MCF 10A (cell line): ENCODE measurements at regions not wholly inside any gene's neighbourhood (a gene's known extent, or its start where the extent isn't known, plus 50 kb on each side); places are given as distances from the start of the nearest gene placed in this dataset.

Experiments used
- BruUV-seq: library from RNA; stranded (reverse); fragments of 400-500 nt; replicated peaks from 2 replicates; lab custom pipeline; 2021; lab: Mats Ljungman, UMichigan
- CTCF ChIA-PET: fragments of 300-600 bp; sonication (Branson Sonifier 250); formaldehyde crosslinking; extraction: SDS; loops from one replicate; lab custom pipeline; 2021; ENCODE audit warnings: antibody characterized with exemption, inconsistent platforms; lab: Yijun Ruan, JAX
- POLR2A ChIA-PET: fragments of 300-600, 350-650 bp; sonication (Branson Sonifier 250); formaldehyde crosslinking; extraction: SDS; loops from one replicate; lab custom pipeline; 2020; ENCODE audit warnings: antibody characterized with exemption, inconsistent platforms; lab: Yijun Ruan, JAX
- DNase-seq: peaks from one replicate; pipeline ENCODE4 v3.0.0-alpha.2; 2018; ENCODE audit not compliant: unreplicated experiment
- H3K27ac Mint-ChIP-seq: one replicate; pipeline ENCODE4 v1.8.0; 2022; ENCODE audit warnings: mild to moderate bottlenecking, low read depth, mixed read lengths; ENCODE audit not compliant: unreplicated experiment
- H3K27me3 Mint-ChIP-seq: one replicate; pipeline ENCODE4 v1.8.0; 2022; ENCODE audit warnings: mixed read lengths; ENCODE audit not compliant: insufficient read depth, unreplicated experiment
- H3K36me3 Mint-ChIP-seq: one replicate; pipeline ENCODE4 v1.8.0; 2022; ENCODE audit warnings: mild to moderate bottlenecking, moderate library complexity, mixed read lengths; ENCODE audit not compliant: insufficient read depth, unreplicated experiment
- H3K4me1 Mint-ChIP-seq: one replicate; pipeline ENCODE4 v1.8.0; 2022; ENCODE audit warnings: mixed read lengths; ENCODE audit not compliant: insufficient read depth, unreplicated experiment
- H3K4me3 Mint-ChIP-seq: one replicate; pipeline ENCODE4 v1.8.0; 2022; ENCODE audit warnings: mild to moderate bottlenecking, moderate library complexity, mixed read lengths; ENCODE audit not compliant: unreplicated experiment
- H3K9me3 Mint-ChIP-seq: one replicate; pipeline ENCODE4 v1.8.0; 2022; ENCODE audit warnings: mixed read lengths; ENCODE audit not compliant: unreplicated experiment
- CTCF ChIP-seq: fragments of 200-600 bp; IDR thresholded peaks from one replicate; pipeline ENCODE4 v1.8.0; 2022; ENCODE audit warnings: antibody characterized with exemption, mild to moderate bottlenecking; ENCODE audit not compliant: unreplicated experiment
- intact Hi-C: fragments of 100-400 bp; cut with micrococcal nuclease; formaldehyde crosslinking; loops from 2 replicates; pipeline ENCODE4 v1.14.1; 2022

- Mint-ChIP-seq H3K36me3 (no peaks in the 10 kb centered on the region), H3K9me3 (no peaks in the 10 kb centered on the region), H3K4me1 (no peaks in the 10 kb centered on the region), H3K27ac (no peak overlapping the region), H3K4me3 (no peak overlapping the region), H3K27me3 (no peaks in the 10 kb centered on the region)
- BruUV-seq: no TSS peak
- intact Hi-C loops: no loop called here
- POLR2A ChIA-PET: no interaction called here
- no peak for TF ChIP-seq CTCF
- CTCF ChIA-PET: interaction anchor here (0.7 to 1.1 kb wide), 2 partner anchors 9 to 97 kb away, joined by 3 to 4 read pairs; no protein-coding TSS in a partner anchor
- peak; percentile 60 for DNase-seq
Measured at GRCh38 chr4:189046642-189047041, 894.0 kb upstream of the FRG1 start.

- H3K9me3 Mint-ChIP-seq: no peaks in the 10 kb centered on the region
- no peaks in the 10 kb centered on the region for H3K4me1 Mint-ChIP-seq
- no peak overlapping the region for H3K27ac Mint-ChIP-seq
- H3K36me3 Mint-ChIP-seq: no peaks in the 10 kb centered on the region
- no peak overlapping the region for H3K4me3 Mint-ChIP-seq
- TF ChIP-seq CTCF: no peak
- intact Hi-C loops: no loop called here
- no TSS peak for BruUV-seq
- H3K27me3 Mint-ChIP-seq: no peaks in the 10 kb centered on the region
- POLR2A ChIA-PET: interaction anchor here (0.7 to 1.0 kb wide), 2 partner anchors 109 to 219 kb away, joined by 3 read pairs; no protein-coding TSS in a partner anchor
- no peak for DNase-seq
- CTCF ChIA-PET: no interaction called here
Measured at GRCh38 chr4:189048119-189048518, 892.6 kb upstream of the FRG1 start.

GRCh38 chr4:189049682-189050081 is 891.0 kb upstream of the FRG1 start:
- ChIA-PET POLR2A (no interaction called here), CTCF (no interaction called here)
- TF ChIP-seq CTCF: no peak
- H3K27ac Mint-ChIP-seq: no peak overlapping the region
- H3K36me3 Mint-ChIP-seq: no peaks in the 10 kb centered on the region
- intact Hi-C loops: no loop called here
- no peaks in the 10 kb centered on the region for H3K4me1 Mint-ChIP-seq
- no peak for DNase-seq
- H3K9me3 Mint-ChIP-seq: no peaks in the 10 kb centered on the region
- H3K4me3 Mint-ChIP-seq: no peak overlapping the region
- no peaks in the 10 kb centered on the region for H3K27me3 Mint-ChIP-seq
- no TSS peak for BruUV-seq

GRCh38 chr4:189050643-189051042 is 890.0 kb upstream of the FRG1 start:
- no peaks in the 10 kb centered on the region for H3K36me3 Mint-ChIP-seq
- TF ChIP-seq CTCF: no peak
- DNase-seq: peak; percentile 32
- no peaks in the 10 kb centered on the region for H3K9me3 Mint-ChIP-seq
- no peak overlapping the region for H3K27ac Mint-ChIP-seq
- intact Hi-C loops: no loop called here
- CTCF ChIA-PET: interaction anchor here (0.7 kb wide), 2 partner anchors 43 to 438 kb away, joined by 4 read pairs; no protein-coding TSS in a partner anchor
- POLR2A ChIA-PET: interaction anchor here (0.6 to 0.9 kb wide), 3 partner anchors 26 to 132 kb away, joined by 3 to 4 read pairs (median 3); no protein-coding TSS in a partner anchor
- BruUV-seq: no TSS peak
- no peaks in the 10 kb centered on the region for H3K27me3 Mint-ChIP-seq
- H3K4me3 Mint-ChIP-seq: peak overlapping the region; percentile 50
- no peaks in the 10 kb centered on the region for H3K4me1 Mint-ChIP-seq
